ENCODE measurements at regions not wholly inside any gene's neighbourhood (a gene's known extent, or its start where the extent isn't known, plus 50 kb on each side); places are given as distances from the start of the nearest gene placed in this dataset.
A peak's percentile ranks its signal among the peaks of the same experiment; 100 is the strongest.

- DNase-seq = peak; percentile 77
Measured at GRCh38 chr3:176697284-176697889, 499.9 kb downstream of the TBL1XR1 start.

- DNase-seq = peak; percentile 96
Measured at GRCh38 chr3:176696816-176697215, 500.5 kb downstream of the TBL1XR1 start.

GRCh38 chr3:176692966-176693785 lies 504.1 kb downstream of the TBL1XR1 start:
- DNase-seq = peak; percentile 66

- DNase-seq = no peak
Measured at GRCh38 chr3:176692199-176692965, 504.9 kb downstream of the TBL1XR1 start.

- DNase-seq = no peak
Measured at GRCh38 chr3:176690083-176690869, 507.0 kb downstream of the TBL1XR1 start.

GRCh38 chr3:176687754-176688153 lies 509.5 kb downstream of the TBL1XR1 start:
- DNase-seq = no peak

- no peak for DNase-seq
Measured at GRCh38 chr3:176683382-176683781, 513.9 kb downstream of the TBL1XR1 start.

- DNase-seq = peak; percentile 83
Measured at GRCh38 chr3:176663837-176664831, 533.1 kb downstream of the TBL1XR1 start.

- peak; percentile 30 for DNase-seq
Measured at GRCh38 chr3:176663387-176663786, 533.9 kb downstream of the TBL1XR1 start.

- DNase-seq = no peak
Measured at GRCh38 chr3:176661432-176661964, 535.8 kb downstream of the TBL1XR1 start.

- DNase-seq = peak; percentile 78
Measured at GRCh38 chr3:176655404-176656094, 541.7 kb downstream of the TBL1XR1 start.

- DNase-seq = no peak
Measured at GRCh38 chr3:176651622-176652021, 545.7 kb downstream of the TBL1XR1 start.

GRCh38 chr3:176650478-176650877 lies 546.8 kb downstream of the TBL1XR1 start:
- peak; percentile 26 for DNase-seq

- no peak for DNase-seq
Measured at GRCh38 chr3:176647987-176648386, 549.3 kb downstream of the TBL1XR1 start.

- peak; percentile 47 for DNase-seq
Measured at GRCh38 chr3:176633511-176633910, 563.8 kb downstream of the TBL1XR1 start.

GRCh38 chr3:176632925-176633324 lies 564.4 kb downstream of the TBL1XR1 start:
- DNase-seq = no peak

GRCh38 chr3:176631165-176631564 lies 566.1 kb downstream of the TBL1XR1 start:
- no peak for DNase-seq

- no peak for DNase-seq
Measured at GRCh38 chr3:176628101-176628639, 569.1 kb downstream of the TBL1XR1 start.

- peak; percentile 28 for DNase-seq
Measured at GRCh38 chr3:176623468-176624150, 573.7 kb downstream of the TBL1XR1 start.

GRCh38 chr3:176619833-176620232 lies 577.4 kb downstream of the TBL1XR1 start:
- no peak for DNase-seq

Measured in NCI-H69 (cell line).